SK-N-SH (cell line): ENCODE measurements at regions not wholly inside any gene's neighbourhood (a gene's known extent, or its start where the extent isn't known, plus 50 kb on each side); places are given as distances from the start of the nearest gene placed in this dataset.
A peak's percentile ranks its signal among the peaks of the same experiment; 100 is the strongest.

Experiments
- CTCF ChIA-PET: fragments of 300-600, 350-600 bp; formaldehyde crosslinking; extraction: SDS; loops from one replicate; lab custom pipeline; 2021; lab: Yijun Ruan, JAX
- POLR2A ChIA-PET: fragments of 350-600 bp; sonication (Branson Sonifier 250); formaldehyde crosslinking; extraction: SDS; loops from one replicate; lab custom pipeline; 2020; ENCODE audit warnings: antibody characterized with exemption, inconsistent platforms; lab: Yijun Ruan, JAX
- DNase-seq: peaks from one replicate; pipeline ENCODE4 v3.0.0; 2012
- H2AFZ ChIP-seq: fragments of 200-600 bp; sonication (generic); 2 replicates; pipeline ENCODE4 v1.8.1; 2016; ENCODE audit warnings: antibody characterized with exemption, mild to moderate bottlenecking, low read depth
- H3F3A ChIP-seq: fragments of 200-600 bp; sonication (generic); replicated peaks from 2 replicates; pipeline ENCODE3; 2016; ENCODE audit warnings: antibody characterized with exemption, mild to moderate bottlenecking; ENCODE audit not compliant: insufficient read depth
- H3K27ac ChIP-seq, 2 experiments: fragments of 200-500 bp in 1 of 2; fragments of 200-600 bp in 1 of 2; sonication (Bioruptor generic) in 1 of 2; sonication (generic), shearing (Covaris generic) in 1 of 2; 2 replicates each; pipeline versions ENCODE4 v1.5.1 to v1.6.1; 2014 to 2016; ENCODE audit warnings: low read depth in 2 of 2, inconsistent platforms in 1 of 2, low read length in 1 of 2, mild to moderate bottlenecking in 1 of 2, mixed read lengths in 1 of 2
- H3K27me3 ChIP-seq: fragments of 200-600 bp; sonication (generic), shearing (Covaris generic); 2 replicates; pipeline ENCODE4 v1.6.1; 2016; ENCODE audit warnings: mixed run types; ENCODE audit not compliant: insufficient read depth
- H3K36me3 ChIP-seq, 2 experiments: fragments of 200-500 bp in 1 of 2; fragments of 200-600 bp in 1 of 2; sonication (Bioruptor generic) in 1 of 2; sonication (generic) in 1 of 2; replicated peaks in 1 of 2; 2 replicates each; pipeline versions ENCODE3 to v1.5.1; 2014 to 2016; ENCODE audit warnings: low read length in 1 of 2, mild to moderate bottlenecking in 1 of 2; ENCODE audit not compliant: insufficient read depth in 2 of 2, control insufficient read depth in 1 of 2
- H3K4me1 ChIP-seq, 2 experiments: fragments of 200-500 bp in 1 of 2; fragments of 200-600 bp in 1 of 2; sonication (Bioruptor generic) in 1 of 2; sonication (generic), shearing (Covaris generic) in 1 of 2; 2 replicates each; pipeline versions ENCODE4 v1.5.1 to v1.6.1; 2014 to 2016; ENCODE audit warnings: low read depth in 1 of 2, low read length in 1 of 2, mixed run types in 1 of 2; ENCODE audit not compliant: insufficient read depth in 2 of 2, control insufficient read depth in 1 of 2
- H3K4me2 ChIP-seq: fragments of 200-600 bp; sonication (generic), shearing (Covaris generic); 2 replicates; pipeline ENCODE4 v1.6.1; 2017; ENCODE audit warnings: mixed run types
- H3K4me3 ChIP-seq, 2 experiments: fragments of 200-500 bp in 1 of 2; fragments of 200-600 bp in 1 of 2; sonication (Bioruptor generic) in 1 of 2; sonication (generic), shearing (Covaris generic) in 1 of 2; 2 replicates each; pipeline versions ENCODE4 v1.5.1 to v1.8.1; 2014 to 2016; ENCODE audit warnings: low read depth in 2 of 2, inconsistent platforms in 1 of 2, low read length in 1 of 2, mild to moderate bottlenecking in 1 of 2, mixed read lengths in 1 of 2, moderate library complexity in 1 of 2
- H3K79me2 ChIP-seq: fragments of 200-600 bp; sonication (generic); 2 replicates; pipeline ENCODE4 v1.8.1; 2017; ENCODE audit warnings: mild to moderate bottlenecking; ENCODE audit not compliant: insufficient read depth
- H3K9ac ChIP-seq: fragments of 200-600 bp; sonication (generic); 2 replicates; pipeline ENCODE4 v1.6.1; 2017; ENCODE audit warnings: mixed run types
- H3K9me2 ChIP-seq: fragments of 200-600 bp; sonication (generic); 2 replicates; pipeline ENCODE4 v1.6.1; 2017; ENCODE audit warnings: mixed run types
- H3K9me3 ChIP-seq: fragments of 200-600 bp; sonication (generic); 2 replicates; pipeline ENCODE4 v1.6.1; 2017; ENCODE audit warnings: mixed run types, mild to moderate bottlenecking, moderate library complexity
- H4K20me1 ChIP-seq: fragments of 200-600 bp; sonication (generic); 2 replicates; pipeline ENCODE4 v1.6.1; 2017; ENCODE audit warnings: mild to moderate bottlenecking, mixed run types; ENCODE audit not compliant: insufficient read depth
- CHD2 ChIP-seq: fragments of 150-350 bp; IDR thresholded peaks from 2 replicates; pipeline ENCODE4 v1.6.1; 2018; ENCODE audit warnings: low read length; ENCODE audit not compliant: partially characterized antibody
- EP300 ChIP-seq, 2 experiments: IDR thresholded peaks; 2 replicates each; pipeline versions ENCODE4 v1.4.0 to v1.6.1; 2012; ENCODE audit warnings: borderline replicate concordance in 1 of 2, low read depth in 1 of 2, low read length in 1 of 2
- EZH2phosphoT487 ChIP-seq: fragments of 200-600 bp; sonication (generic); IDR thresholded peaks from 2 replicates; pipeline ENCODE4 v1.6.1; 2017; ENCODE audit warnings: low read depth, mixed run types, mild to moderate bottlenecking, antibody characterized with exemption, moderate library complexity, borderline replicate concordance
- FOSL2 ChIP-seq: IDR thresholded peaks from 2 replicates; pipeline ENCODE4 v1.4.0; 2012; ENCODE audit warnings: low read depth, mild to moderate bottlenecking, moderate library complexity, borderline replicate concordance
- FOXJ3 ChIP-seq: sonication (generic); formaldehyde crosslinking; IDR thresholded peaks from 2 replicates; pipeline ENCODE4 v1.5.1; 2020; ENCODE audit warnings: mild to moderate bottlenecking, missing genetic modification reagents
- FOXM1 ChIP-seq: IDR thresholded peaks from 2 replicates; pipeline ENCODE4 v1.4.0; 2012; ENCODE audit warnings: low read depth, mild to moderate bottlenecking
- GATA2 ChIP-seq: sonication (generic); formaldehyde crosslinking; IDR thresholded peaks from 2 replicates; pipeline ENCODE4 v1.5.0; 2020; ENCODE audit warnings: mild to moderate bottlenecking, missing genetic modification reagents
- JUND ChIP-seq: IDR thresholded peaks from 2 replicates; pipeline ENCODE4 v1.4.0; 2012
- RAD21 ChIP-seq: IDR thresholded peaks from 2 replicates; pipeline ENCODE4 v1.6.1; 2012; ENCODE audit warnings: mild to moderate bottlenecking, low read length
- RCOR1 ChIP-seq: fragments of 150-350 bp; IDR thresholded peaks from 2 replicates; pipeline ENCODE4 v1.6.1; 2017; ENCODE audit warnings: antibody characterized with exemption, low read length
- RFX5 ChIP-seq: IDR thresholded peaks from 2 replicates; pipeline ENCODE4 v1.6.1; 2012; ENCODE audit warnings: mild to moderate bottlenecking, improper control_type of control experiment, low read length
- RXRA ChIP-seq: IDR thresholded peaks from 2 replicates; pipeline ENCODE4 v1.4.0; 2012; ENCODE audit warnings: low read depth, mild to moderate bottlenecking, borderline replicate concordance
- SIN3A ChIP-seq: IDR thresholded peaks from 2 replicates; pipeline ENCODE4 v1.6.1; 2012; ENCODE audit warnings: low read depth, mild to moderate bottlenecking, low read length, moderate library complexity, borderline replicate concordance
- SMC3 ChIP-seq: IDR thresholded peaks from 2 replicates; pipeline ENCODE4 v1.6.1; 2012; ENCODE audit warnings: low read depth, low read length, improper control_type of control experiment
- TAF1 ChIP-seq: IDR thresholded peaks from 2 replicates; pipeline ENCODE4 v1.6.1; 2012; ENCODE audit warnings: low read depth, mild to moderate bottlenecking, low read length, moderate library complexity, borderline replicate concordance
- TCF12 ChIP-seq: IDR thresholded peaks from 2 replicates; pipeline ENCODE4 v1.4.0; 2012
- YY1 ChIP-seq: IDR thresholded peaks from 2 replicates; pipeline ENCODE4 v1.4.0; 2012; ENCODE audit warnings: low read depth, mild to moderate bottlenecking
- WGBS: methylation state at CpG from one replicate; pipeline ENCODE4 v1.1.6; 2017; ENCODE audit warnings: low lambda C conversion rate; 5-methylcytosine and 5-hydroxymethylcytosine counted together
- TF ChIP-seq, protein P1 (sequence below): fragments of 200-600 bp; sonication (generic); IDR thresholded peaks from 2 replicates; pipeline ENCODE4 v1.6.1; 2017; ENCODE audit warnings: antibody characterized with exemption, mild to moderate bottlenecking, moderate library complexity
- TF ChIP-seq, protein P2 (sequence below): IDR thresholded peaks from 2 replicates; pipeline ENCODE4 v1.4.0; 2012; ENCODE audit warnings: low read depth, borderline replicate concordance
- TF ChIP-seq, protein P3 (sequence below): IDR thresholded peaks from 2 replicates; pipeline ENCODE4 v1.4.0; 2012; ENCODE audit warnings: low read depth, borderline replicate concordance
- TF ChIP-seq, protein P4 (sequence below): IDR thresholded peaks from 2 replicates; pipeline ENCODE4 v1.6.1; 2012; ENCODE audit warnings: mild to moderate bottlenecking, low read depth, low read length, moderate library complexity
- TF ChIP-seq, protein P5 (sequence below): IDR thresholded peaks from 2 replicates; pipeline ENCODE4 v1.4.0; 2012; ENCODE audit warnings: low read depth
- TF ChIP-seq, protein P6 (sequence below): IDR thresholded peaks from 2 replicates; pipeline ENCODE4; 2012

DNA sequence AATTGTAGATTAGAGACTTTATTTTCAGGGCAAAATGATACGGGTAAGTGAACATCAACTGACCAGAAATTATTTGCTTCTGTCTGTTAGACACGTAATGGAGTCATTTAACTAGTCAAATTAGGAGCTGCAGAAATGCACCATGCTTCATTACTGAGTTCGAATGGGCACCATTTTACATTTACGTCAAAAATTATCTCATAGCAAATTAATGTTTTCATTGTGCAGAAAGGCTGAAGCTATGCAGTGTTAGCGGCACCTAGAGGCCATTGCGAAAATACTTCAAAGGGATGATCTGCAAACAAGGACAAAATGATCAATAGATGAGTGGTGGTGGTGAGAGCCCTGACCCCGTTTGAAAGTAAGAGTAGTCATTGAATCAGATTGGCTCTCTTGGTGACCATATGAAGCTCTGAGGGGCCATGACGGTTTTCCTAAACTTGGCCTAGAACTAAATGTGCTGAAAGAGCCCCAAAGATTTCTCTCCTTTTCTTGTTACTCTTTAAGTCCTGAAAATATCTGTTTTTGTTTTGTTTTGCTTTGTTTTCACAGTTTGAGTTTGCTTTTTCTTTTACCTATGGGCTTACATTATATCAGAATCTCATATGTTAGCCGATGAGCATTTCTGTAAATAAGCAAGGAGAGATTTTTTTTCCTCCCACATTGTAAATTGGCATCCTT, 277.9 kb downstream of the ZNF536 start:
- Histone ChIP-seq H3K9ac (no peak overlapping the region), H3K79me2 (no peaks in the 10 kb centered on the region), H3K9me2 (no peaks in the 10 kb centered on the region), H3K4me3 (peak overlapping the region in 1 of 2 experiments; percentile 22; a peak in 1 of 4 replicates), H2AFZ (no peak overlapping the region), H3K4me1 (peaks cover 0 to 10% of the 10 kb centered on the region in 2 experiments; a peak in 2 of 4 replicates), H4K20me1 (no peaks in the 10 kb centered on the region), H3K4me2 (no peak overlapping the region), H3K27ac (peak overlapping the region in 1 of 2 experiments; percentile 39; a peak in 2 of 4 replicates), H3K36me3 (no peaks in the 10 kb centered on the region), H3F3A (no peaks in the 10 kb centered on the region), H3K9me3 (no peaks in the 10 kb centered on the region), H3K27me3 (no peaks in the 10 kb centered on the region)
- WGBS, result 6% methylated on average over 9 of the region's 9 CpGs
- DNase-seq, result peak; percentile 70
- CTCF ChIA-PET, result interaction anchor here (0.6 to 3.5 kb wide), 41 partner anchors 9 to 893 kb away, joined by 3 to 17 read pairs (median 4); no protein-coding TSS in a partner anchor
- POLR2A ChIA-PET, result no interaction called here
- no peak for TF ChIP-seq JUND
- TF ChIP-seq TAF1, result no peak
- TF ChIP-seq, protein P1, sequence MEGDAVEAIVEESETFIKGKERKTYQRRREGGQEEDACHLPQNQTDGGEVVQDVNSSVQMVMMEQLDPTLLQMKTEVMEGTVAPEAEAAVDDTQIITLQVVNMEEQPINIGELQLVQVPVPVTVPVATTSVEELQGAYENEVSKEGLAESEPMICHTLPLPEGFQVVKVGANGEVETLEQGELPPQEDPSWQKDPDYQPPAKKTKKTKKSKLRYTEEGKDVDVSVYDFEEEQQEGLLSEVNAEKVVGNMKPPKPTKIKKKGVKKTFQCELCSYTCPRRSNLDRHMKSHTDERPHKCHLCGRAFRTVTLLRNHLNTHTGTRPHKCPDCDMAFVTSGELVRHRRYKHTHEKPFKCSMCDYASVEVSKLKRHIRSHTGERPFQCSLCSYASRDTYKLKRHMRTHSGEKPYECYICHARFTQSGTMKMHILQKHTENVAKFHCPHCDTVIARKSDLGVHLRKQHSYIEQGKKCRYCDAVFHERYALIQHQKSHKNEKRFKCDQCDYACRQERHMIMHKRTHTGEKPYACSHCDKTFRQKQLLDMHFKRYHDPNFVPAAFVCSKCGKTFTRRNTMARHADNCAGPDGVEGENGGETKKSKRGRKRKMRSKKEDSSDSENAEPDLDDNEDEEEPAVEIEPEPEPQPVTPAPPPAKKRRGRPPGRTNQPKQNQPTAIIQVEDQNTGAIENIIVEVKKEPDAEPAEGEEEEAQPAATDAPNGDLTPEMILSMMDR, result peak; percentile 81
- no peak for TF ChIP-seq FOXJ3 (CRISPR knock-in tag)
- TF ChIP-seq RXRA, result no peak
- no peak for TF ChIP-seq EZH2phosphoT487
- TF ChIP-seq TCF12, result no peak
- TF ChIP-seq, protein P2, sequence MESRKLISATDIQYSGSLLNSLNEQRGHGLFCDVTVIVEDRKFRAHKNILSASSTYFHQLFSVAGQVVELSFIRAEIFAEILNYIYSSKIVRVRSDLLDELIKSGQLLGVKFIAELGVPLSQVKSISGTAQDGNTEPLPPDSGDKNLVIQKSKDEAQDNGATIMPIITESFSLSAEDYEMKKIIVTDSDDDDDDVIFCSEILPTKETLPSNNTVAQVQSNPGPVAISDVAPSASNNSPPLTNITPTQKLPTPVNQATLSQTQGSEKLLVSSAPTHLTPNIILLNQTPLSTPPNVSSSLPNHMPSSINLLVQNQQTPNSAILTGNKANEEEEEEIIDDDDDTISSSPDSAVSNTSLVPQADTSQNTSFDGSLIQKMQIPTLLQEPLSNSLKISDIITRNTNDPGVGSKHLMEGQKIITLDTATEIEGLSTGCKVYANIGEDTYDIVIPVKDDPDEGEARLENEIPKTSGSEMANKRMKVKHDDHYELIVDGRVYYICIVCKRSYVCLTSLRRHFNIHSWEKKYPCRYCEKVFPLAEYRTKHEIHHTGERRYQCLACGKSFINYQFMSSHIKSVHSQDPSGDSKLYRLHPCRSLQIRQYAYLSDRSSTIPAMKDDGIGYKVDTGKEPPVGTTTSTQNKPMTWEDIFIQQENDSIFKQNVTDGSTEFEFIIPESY, result no peak
- no peak for TF ChIP-seq FOXM1
- peak; percentile 31 for TF ChIP-seq CHD2
- peak in 1 of 2 experiments; percentile 47; a peak in 1 of 4 replicates for TF ChIP-seq EP300 (IDR thresholded peaks at IDR 0.05; ENCODE audit: borderline replicate concordance in 1 of 2, low read depth in 1 of 2, low read length in 1 of 2)
- TF ChIP-seq, protein P3, sequence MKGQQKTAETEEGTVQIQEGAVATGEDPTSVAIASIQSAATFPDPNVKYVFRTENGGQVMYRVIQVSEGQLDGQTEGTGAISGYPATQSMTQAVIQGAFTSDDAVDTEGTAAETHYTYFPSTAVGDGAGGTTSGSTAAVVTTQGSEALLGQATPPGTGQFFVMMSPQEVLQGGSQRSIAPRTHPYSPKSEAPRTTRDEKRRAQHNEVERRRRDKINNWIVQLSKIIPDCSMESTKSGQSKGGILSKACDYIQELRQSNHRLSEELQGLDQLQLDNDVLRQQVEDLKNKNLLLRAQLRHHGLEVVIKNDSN, result no peak
- TF ChIP-seq GATA2 (CRISPR knock-in tag), result peak; percentile 7; the same call in 1 of the 2 replicates
- TF ChIP-seq RAD21, result peak; percentile 97
- TF ChIP-seq, protein P4, sequence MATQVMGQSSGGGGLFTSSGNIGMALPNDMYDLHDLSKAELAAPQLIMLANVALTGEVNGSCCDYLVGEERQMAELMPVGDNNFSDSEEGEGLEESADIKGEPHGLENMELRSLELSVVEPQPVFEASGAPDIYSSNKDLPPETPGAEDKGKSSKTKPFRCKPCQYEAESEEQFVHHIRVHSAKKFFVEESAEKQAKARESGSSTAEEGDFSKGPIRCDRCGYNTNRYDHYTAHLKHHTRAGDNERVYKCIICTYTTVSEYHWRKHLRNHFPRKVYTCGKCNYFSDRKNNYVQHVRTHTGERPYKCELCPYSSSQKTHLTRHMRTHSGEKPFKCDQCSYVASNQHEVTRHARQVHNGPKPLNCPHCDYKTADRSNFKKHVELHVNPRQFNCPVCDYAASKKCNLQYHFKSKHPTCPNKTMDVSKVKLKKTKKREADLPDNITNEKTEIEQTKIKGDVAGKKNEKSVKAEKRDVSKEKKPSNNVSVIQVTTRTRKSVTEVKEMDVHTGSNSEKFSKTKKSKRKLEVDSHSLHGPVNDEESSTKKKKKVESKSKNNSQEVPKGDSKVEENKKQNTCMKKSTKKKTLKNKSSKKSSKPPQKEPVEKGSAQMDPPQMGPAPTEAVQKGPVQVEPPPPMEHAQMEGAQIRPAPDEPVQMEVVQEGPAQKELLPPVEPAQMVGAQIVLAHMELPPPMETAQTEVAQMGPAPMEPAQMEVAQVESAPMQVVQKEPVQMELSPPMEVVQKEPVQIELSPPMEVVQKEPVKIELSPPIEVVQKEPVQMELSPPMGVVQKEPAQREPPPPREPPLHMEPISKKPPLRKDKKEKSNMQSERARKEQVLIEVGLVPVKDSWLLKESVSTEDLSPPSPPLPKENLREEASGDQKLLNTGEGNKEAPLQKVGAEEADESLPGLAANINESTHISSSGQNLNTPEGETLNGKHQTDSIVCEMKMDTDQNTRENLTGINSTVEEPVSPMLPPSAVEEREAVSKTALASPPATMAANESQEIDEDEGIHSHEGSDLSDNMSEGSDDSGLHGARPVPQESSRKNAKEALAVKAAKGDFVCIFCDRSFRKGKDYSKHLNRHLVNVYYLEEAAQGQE, result no peak
- 0 out of 2 replicates have a peak, but pooled peaks have one; percentile 56 for TF ChIP-seq RFX5
- TF ChIP-seq SIN3A, result no peak
- TF ChIP-seq, protein P5, sequence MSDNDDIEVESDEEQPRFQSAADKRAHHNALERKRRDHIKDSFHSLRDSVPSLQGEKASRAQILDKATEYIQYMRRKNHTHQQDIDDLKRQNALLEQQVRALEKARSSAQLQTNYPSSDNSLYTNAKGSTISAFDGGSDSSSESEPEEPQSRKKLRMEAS, result no peak
- TF ChIP-seq, protein P6, sequence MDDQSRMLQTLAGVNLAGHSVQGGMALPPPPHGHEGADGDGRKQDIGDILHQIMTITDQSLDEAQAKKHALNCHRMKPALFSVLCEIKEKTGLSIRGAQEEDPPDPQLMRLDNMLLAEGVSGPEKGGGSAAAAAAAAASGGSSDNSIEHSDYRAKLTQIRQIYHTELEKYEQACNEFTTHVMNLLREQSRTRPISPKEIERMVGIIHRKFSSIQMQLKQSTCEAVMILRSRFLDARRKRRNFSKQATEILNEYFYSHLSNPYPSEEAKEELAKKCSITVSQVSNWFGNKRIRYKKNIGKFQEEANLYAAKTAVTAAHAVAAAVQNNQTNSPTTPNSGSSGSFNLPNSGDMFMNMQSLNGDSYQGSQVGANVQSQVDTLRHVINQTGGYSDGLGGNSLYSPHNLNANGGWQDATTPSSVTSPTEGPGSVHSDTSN, result no peak
- peak; percentile 66 for TF ChIP-seq SMC3
- TF ChIP-seq RCOR1, result no peak; the same call in 1 of the 2 replicates
- no peak for TF ChIP-seq FOSL2
- TF ChIP-seq YY1, result no peak
